Mesothelial cell of epicardium (in vitro differentiated cells): ENCODE measurements at regions not wholly inside any gene's neighbourhood (a gene's known extent, or its start where the extent isn't known, plus 50 kb on each side); places are given as distances from the start of the nearest gene placed in this dataset.
"Not testable (repeated sequence)": the region's sequence is repeated elsewhere in the genome, so short reads cannot be mapped to it uniquely, and the experiment has no call there.

Experiments
- DNase-seq, 2 experiments: peaks; one replicate each; pipeline ENCODE4 v3.0.0; 2021; ENCODE audit warnings: low spot score in 2 of 2; ENCODE audit not compliant: unreplicated experiment in 2 of 2
- H3K27ac Mint-ChIP-seq: 2 replicates; pipeline ENCODE4 v1.8.0; 2021; ENCODE audit warnings: mixed read lengths
- H3K27me3 Mint-ChIP-seq: 2 replicates; pipeline ENCODE4 v1.8.0; 2021; ENCODE audit warnings: low read depth, mixed read lengths
- H3K36me3 Mint-ChIP-seq: 2 replicates; pipeline ENCODE4 v1.8.0; 2021; ENCODE audit warnings: mixed read lengths
- H3K4me1 Mint-ChIP-seq: 2 replicates; pipeline ENCODE4 v1.8.0; 2021; ENCODE audit warnings: mixed read lengths
- H3K4me3 Mint-ChIP-seq: 2 replicates; pipeline ENCODE4 v1.8.0; 2021; ENCODE audit warnings: mild to moderate bottlenecking, moderate library complexity, mixed read lengths
- H3K9me3 Mint-ChIP-seq: 2 replicates; pipeline ENCODE4 v1.8.0; 2021; ENCODE audit warnings: mixed read lengths
- TF ChIP-seq, protein P1 (sequence below): fragments of 200-600 bp; sonication (generic); IDR thresholded peaks from one replicate; pipeline ENCODE4 v1.5.0; 2021; ENCODE audit warnings: antibody characterized with exemption; ENCODE audit not compliant: unreplicated experiment

DNA sequence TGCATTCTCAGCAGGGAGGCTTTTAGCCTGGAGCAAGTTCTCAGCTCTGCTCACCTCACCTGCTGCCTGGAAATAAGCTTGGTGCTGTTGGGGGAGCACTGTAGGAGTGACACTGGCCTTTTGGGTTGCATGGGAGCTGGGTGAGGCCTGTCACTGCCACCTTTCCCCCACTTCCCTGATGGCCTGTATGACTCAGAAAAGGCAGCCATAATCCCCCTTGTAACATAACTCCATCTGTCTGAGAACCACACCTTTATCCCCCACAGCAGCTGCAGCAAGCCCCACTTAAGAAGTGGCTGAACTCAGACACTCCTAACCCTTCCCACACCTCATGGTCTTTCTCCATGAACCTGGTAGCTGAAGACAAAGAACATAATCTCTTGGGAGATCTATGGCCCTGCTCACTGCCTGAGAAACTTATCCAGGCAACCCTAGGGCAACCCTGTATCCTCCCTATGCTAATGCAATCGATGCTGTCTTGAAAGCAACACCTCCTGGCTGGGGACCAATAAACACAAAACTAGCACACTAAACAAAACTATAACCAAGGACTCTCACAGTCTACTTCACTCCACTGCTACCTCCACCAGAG lies 258.9 kb upstream of the OSR1 start:
- H3K4me1 Mint-ChIP-seq: no peaks in the 10 kb centered on the region
- no peak overlapping the region for H3K27ac Mint-ChIP-seq
- TF ChIP-seq, protein P1, sequence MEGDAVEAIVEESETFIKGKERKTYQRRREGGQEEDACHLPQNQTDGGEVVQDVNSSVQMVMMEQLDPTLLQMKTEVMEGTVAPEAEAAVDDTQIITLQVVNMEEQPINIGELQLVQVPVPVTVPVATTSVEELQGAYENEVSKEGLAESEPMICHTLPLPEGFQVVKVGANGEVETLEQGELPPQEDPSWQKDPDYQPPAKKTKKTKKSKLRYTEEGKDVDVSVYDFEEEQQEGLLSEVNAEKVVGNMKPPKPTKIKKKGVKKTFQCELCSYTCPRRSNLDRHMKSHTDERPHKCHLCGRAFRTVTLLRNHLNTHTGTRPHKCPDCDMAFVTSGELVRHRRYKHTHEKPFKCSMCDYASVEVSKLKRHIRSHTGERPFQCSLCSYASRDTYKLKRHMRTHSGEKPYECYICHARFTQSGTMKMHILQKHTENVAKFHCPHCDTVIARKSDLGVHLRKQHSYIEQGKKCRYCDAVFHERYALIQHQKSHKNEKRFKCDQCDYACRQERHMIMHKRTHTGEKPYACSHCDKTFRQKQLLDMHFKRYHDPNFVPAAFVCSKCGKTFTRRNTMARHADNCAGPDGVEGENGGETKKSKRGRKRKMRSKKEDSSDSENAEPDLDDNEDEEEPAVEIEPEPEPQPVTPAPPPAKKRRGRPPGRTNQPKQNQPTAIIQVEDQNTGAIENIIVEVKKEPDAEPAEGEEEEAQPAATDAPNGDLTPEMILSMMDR: no peak
- peaks cover 7% of the 10 kb centered on the region for H3K36me3 Mint-ChIP-seq
- peaks cover 5% of the 10 kb centered on the region for H3K27me3 Mint-ChIP-seq
- H3K9me3 Mint-ChIP-seq: peaks cover 66% of the 10 kb centered on the region
- no peak for DNase-seq
- H3K4me3 Mint-ChIP-seq: no peak overlapping the region

DNA sequence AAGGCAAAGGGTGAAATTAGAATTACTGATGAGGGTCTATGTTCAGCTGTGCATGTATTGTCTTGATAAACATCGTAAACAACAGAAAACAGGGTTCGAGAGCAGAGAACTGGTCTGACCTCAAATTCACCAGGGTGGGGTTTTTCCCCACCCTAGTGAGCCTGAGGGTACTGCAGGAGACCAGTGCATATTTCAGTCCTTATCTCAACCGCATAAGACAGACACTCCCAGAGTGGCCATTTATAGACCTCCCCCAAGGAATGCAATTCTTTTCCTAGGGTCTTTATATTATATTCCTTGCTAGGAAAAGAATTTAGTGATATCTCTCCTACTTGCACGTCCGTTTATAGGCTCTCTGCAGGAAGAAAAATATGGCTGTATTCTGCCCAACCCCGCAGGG lies 257.0 kb upstream of the OSR1 start:
- not testable (repeated sequence) for H3K27me3 Mint-ChIP-seq, H3K4me1 Mint-ChIP-seq, H3K4me3 Mint-ChIP-seq, DNase-seq, H3K27ac Mint-ChIP-seq, H3K36me3 Mint-ChIP-seq
- peaks cover 65% of the 10 kb centered on the region for H3K9me3 Mint-ChIP-seq

DNA sequence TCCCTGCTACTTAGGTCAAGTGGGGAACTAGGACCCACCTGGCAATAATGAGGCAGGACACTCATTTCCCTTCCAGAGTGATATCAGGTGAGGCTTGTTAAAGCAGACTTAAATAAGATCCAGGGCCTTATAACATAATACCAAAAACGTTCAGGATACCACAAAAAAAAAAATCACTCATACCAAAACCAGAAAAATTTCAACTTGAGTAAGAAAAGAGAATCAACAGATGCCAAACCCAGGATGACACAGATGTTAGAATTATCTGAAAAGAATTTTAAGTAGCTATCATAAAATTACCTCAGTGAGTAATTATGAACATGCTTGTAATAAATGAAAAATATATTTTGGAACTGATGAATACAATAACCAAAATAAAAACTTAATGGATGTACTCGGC lies 255.6 kb upstream of the OSR1 start:
- Mint-ChIP-seq H3K36me3 (peaks cover 7% of the 10 kb centered on the region), H3K27me3 (peaks cover 11% of the 10 kb centered on the region), H3K9me3 (peaks cover 52% of the 10 kb centered on the region), H3K4me3 (no peak overlapping the region), H3K4me1 (no peaks in the 10 kb centered on the region), H3K27ac (no peak overlapping the region)
- DNase-seq: no peak
- TF ChIP-seq, protein P1: no peak

DNA sequence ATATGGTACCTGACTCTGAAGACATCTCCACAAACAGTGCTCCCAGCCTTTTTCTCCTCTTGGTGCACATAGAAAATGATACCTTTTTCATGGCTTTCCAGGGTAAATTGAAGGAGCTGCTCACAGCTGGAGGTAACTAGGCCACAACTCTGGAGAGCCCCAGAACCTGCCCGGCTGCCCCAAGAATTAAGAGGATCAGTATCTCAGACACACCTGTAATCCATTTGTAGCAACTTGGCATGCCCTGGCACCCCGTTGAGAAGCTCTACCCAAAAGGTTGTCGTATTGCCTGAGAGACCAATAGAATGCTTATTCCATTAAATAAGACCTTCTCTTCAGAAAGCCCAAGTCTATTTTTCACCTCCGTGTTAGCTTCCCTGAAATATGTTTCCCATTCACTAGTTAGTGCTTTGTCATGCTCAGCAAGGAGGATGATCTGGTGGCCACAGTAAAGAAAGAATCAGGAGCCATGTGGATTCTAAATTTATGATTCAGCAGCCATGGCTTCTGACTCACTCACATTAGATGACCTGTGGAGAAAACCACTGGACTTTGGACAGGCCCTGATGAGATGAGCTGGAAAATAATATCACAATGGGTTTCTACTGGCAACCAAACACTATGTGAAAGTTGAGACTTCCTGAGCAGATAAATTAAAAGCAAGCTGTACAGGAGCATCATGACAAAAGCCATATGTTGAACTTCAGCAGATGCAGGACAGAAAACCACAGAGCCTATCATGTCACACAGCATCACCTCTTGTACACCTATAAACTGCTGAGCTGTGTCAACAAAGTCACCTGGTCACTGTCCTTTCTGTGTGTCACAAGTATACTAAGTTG lies 253.3 kb upstream of the OSR1 start:
- no peak overlapping the region for H3K27ac Mint-ChIP-seq
- H3K9me3 Mint-ChIP-seq: peaks cover 30% of the 10 kb centered on the region
- peaks cover 5% of the 10 kb centered on the region for H3K36me3 Mint-ChIP-seq
- no peak overlapping the region for H3K4me3 Mint-ChIP-seq
- no peak for DNase-seq
- H3K27me3 Mint-ChIP-seq: peaks cover 21% of the 10 kb centered on the region
- TF ChIP-seq, protein P1: no peak
- no peaks in the 10 kb centered on the region for H3K4me1 Mint-ChIP-seq

DNA sequence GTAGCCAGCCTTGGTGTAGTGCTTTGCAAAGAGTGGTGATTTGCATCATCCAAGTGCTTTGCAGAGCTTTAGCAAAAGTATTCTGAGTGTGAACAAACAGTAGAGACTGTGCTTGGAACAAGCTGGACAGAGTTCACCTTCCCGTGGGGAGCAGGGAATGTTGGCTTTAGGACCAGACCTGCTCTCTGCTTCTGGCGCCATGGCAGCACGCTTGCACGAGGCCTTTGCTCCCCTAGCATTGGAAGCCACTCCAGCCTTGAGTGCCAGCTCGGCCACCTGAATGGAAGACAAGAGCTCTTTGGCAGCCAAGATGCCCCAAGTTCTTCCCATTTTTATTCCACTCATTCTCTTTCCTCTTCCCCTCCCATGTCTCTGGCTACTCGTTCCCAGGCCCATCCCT lies 250.8 kb upstream of the OSR1 start:
- Mint-ChIP-seq H3K4me1 (no peaks in the 10 kb centered on the region), H3K27ac (no peak overlapping the region), H3K36me3 (no peaks in the 10 kb centered on the region), H3K9me3 (peaks cover 11% of the 10 kb centered on the region), H3K4me3 (no peak overlapping the region), H3K27me3 (peaks cover 27% of the 10 kb centered on the region)
- TF ChIP-seq, protein P1: no peak
- no peak for DNase-seq
